ENCODE measurements at regions not wholly inside any gene's neighbourhood (a gene's known extent, or its start where the extent isn't known, plus 50 kb on each side); places are given as distances from the start of the nearest gene placed in this dataset.

- TF ChIP-seq CTCF (IDR thresholded peaks at IDR 0.05) (no peak), SIN3A (IDR thresholded peaks at IDR 0.05; ENCODE audit: borderline replicate concordance, insufficient read depth, low read depth, low read length) (no peak)
Observed at GRCh38 chr5:144882739-144883283, 712.1 kb downstream of the KCTD16 start.
